Endothelial cell of umbilical vein (primary cell): ENCODE measurements at regions not wholly inside any gene's neighbourhood (a gene's known extent, or its start where the extent isn't known, plus 50 kb on each side); places are given as distances from the start of the nearest gene placed in this dataset.

Experiments
- EZH2 ChIP-seq: IDR thresholded peaks from 2 replicates; pipeline ENCODE4 v1.6.1; 2012; ENCODE audit warnings: borderline replicate concordance, low read depth, mild to moderate bottlenecking, moderate library complexity, low read length, inconsistent platforms; ENCODE audit not compliant: severe bottlenecking
- JUN ChIP-seq: IDR thresholded peaks from 2 replicates; pipeline ENCODE4 v1.6.1; 2011; ENCODE audit warnings: borderline replicate concordance, low read depth; ENCODE audit not compliant: insufficient read length, insufficient read depth
- POLR2A ChIP-seq: IDR thresholded peaks from 2 replicates; pipeline ENCODE4 v1.6.1; 2012; ENCODE audit warnings: low read depth, mild to moderate bottlenecking, control low read depth, low read length
- POLR2AphosphoS5 ChIP-seq: IDR thresholded peaks from 2 replicates; pipeline ENCODE4 v1.6.1; 2012; ENCODE audit warnings: low read depth, mild to moderate bottlenecking, control low read depth, low read length, moderate library complexity; ENCODE audit not compliant: insufficient read depth
- TF ChIP-seq, protein P1 (sequence below), 2 donors: IDR thresholded peaks; 1 replicate in 1 of 2; 2 replicates in 1 of 2; pipeline ENCODE4 v1.5.1; 2011; ENCODE audit warnings: low read length in 2 of 2, mild to moderate bottlenecking in 2 of 2, moderate library complexity in 2 of 2, control low read depth in 1 of 2, inconsistent platforms in 1 of 2, low read depth in 1 of 2; ENCODE audit not compliant: insufficient read depth in 1 of 2; ENCODE audit errors: extremely low read depth in 1 of 2
- TF ChIP-seq, protein P2 (sequence below): IDR thresholded peaks from 2 replicates; pipeline ENCODE4 v1.6.1; 2011; ENCODE audit not compliant: insufficient read depth, insufficient read length

DNA sequence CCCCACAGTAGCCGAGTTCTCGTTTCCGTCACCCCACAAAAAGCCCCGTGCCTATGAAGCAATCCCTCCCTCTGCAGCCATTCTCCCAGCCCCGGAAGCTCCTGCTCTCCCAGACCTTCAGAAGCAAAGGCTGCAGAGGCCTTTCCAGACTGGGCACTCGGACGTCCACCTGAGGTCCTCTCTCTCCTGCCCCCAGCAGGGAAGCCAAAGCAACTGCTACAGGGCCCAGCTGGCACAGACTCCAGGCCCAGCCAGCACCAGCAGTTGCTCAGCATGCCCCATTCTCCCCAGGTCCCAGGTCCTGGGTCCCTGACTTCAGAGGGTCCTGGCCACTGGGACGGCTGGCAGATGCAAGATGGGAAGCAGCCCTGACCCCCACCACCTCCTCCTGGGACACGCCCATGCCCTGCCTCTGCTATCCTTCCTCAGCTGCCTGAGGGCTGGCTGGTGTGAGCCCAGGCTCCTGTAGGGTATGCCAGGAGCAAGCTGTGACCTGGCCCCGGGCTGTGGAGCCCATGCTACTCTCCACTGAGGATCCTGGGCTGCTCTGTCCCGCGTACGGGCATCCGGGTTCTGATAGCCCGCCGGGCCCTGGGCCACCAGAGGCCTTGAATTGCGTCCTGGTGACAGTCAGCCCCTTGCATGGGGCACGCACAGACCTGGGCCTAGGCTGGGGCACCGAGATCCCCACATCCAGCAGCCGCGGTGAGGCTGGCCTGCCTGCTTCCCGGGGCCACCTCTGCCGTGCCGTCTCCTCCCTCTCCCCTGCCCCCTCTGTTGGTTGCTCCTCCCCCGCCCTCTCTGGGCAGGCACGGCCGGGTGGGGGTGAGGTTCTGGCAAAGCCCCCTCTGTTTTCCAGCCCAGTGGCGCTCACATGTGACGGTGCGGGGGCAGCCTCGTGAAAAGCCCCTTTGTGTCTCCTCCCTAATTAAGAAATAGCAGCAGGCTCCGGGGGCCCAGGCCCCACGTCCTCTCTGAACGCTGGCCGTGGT, 1310.3 kb downstream of the BRD1 start:
- TF ChIP-seq, protein P1, sequence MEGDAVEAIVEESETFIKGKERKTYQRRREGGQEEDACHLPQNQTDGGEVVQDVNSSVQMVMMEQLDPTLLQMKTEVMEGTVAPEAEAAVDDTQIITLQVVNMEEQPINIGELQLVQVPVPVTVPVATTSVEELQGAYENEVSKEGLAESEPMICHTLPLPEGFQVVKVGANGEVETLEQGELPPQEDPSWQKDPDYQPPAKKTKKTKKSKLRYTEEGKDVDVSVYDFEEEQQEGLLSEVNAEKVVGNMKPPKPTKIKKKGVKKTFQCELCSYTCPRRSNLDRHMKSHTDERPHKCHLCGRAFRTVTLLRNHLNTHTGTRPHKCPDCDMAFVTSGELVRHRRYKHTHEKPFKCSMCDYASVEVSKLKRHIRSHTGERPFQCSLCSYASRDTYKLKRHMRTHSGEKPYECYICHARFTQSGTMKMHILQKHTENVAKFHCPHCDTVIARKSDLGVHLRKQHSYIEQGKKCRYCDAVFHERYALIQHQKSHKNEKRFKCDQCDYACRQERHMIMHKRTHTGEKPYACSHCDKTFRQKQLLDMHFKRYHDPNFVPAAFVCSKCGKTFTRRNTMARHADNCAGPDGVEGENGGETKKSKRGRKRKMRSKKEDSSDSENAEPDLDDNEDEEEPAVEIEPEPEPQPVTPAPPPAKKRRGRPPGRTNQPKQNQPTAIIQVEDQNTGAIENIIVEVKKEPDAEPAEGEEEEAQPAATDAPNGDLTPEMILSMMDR (IDR thresholded peaks at IDR 0.05; ENCODE audit: extremely low read depth in 1 of 2, insufficient read depth in 1 of 2, low read depth in 1 of 2, low read length in 2 of 2), result no peak
- TF ChIP-seq EZH2 (no peak), POLR2A (no peak), JUN (no peak), POLR2AphosphoS5 (no peak)
- TF ChIP-seq, protein P2, sequence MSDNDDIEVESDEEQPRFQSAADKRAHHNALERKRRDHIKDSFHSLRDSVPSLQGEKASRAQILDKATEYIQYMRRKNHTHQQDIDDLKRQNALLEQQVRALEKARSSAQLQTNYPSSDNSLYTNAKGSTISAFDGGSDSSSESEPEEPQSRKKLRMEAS, result no peak
